PC-9 (cell line): ENCODE measurements at regions not wholly inside any gene's neighbourhood (a gene's known extent, or its start where the extent isn't known, plus 50 kb on each side); places are given as distances from the start of the nearest gene placed in this dataset.

ENCODE experiments used
- BruUV-seq: library from RNA; stranded (reverse); fragments of 400-500 nt; replicated peaks from 2 replicates; lab custom pipeline; 2021; lab: Mats Ljungman, UMichigan
- CTCF ChIA-PET: fragments of 300-600 bp; sonication (Branson Sonifier 250); formaldehyde crosslinking; loops from one replicate; lab custom pipeline; 2022; ENCODE audit warnings: antibody characterized with exemption; lab: Charles Lee
- POLR2A ChIA-PET: fragments of 300-600 bp; sonication (Branson Sonifier 250); formaldehyde crosslinking; loops from one replicate; lab custom pipeline; 2022; ENCODE audit warnings: antibody characterized with exemption; ENCODE audit not compliant: unreplicated experiment; lab: Charles Lee
- DNase-seq, 2 experiments: peaks; one replicate each; pipeline versions ENCODE4 v3.0.0 to v3.0.0-alpha.2; 2015 to 2022; ENCODE audit warnings: mixed read lengths in 1 of 2
- H2AFZ ChIP-seq: fragments of 200-600 bp; sonication (generic); 2 replicates; pipeline ENCODE4 v1.8.1; 2017; ENCODE audit warnings: antibody characterized with exemption
- H3F3A ChIP-seq: fragments of 200-600 bp; sonication (generic); 2 replicates; pipeline ENCODE4 v1.8.1; 2017; ENCODE audit warnings: antibody characterized with exemption, mild to moderate bottlenecking, low read depth; ENCODE audit not compliant: insufficient read depth
- H3K27ac ChIP-seq: fragments of 200-600 bp; sonication (generic); 2 replicates; pipeline ENCODE4 v1.6.1; 2016; ENCODE audit warnings: mixed run types
- H3K27me3 ChIP-seq: fragments of 200-600 bp; sonication (generic); 2 replicates; pipeline ENCODE4 v1.6.1; 2016; ENCODE audit warnings: low read depth, mixed run types; ENCODE audit not compliant: insufficient read depth
- H3K36me3 ChIP-seq: fragments of 200-600 bp; sonication (generic); 2 replicates; pipeline ENCODE4 v1.6.1; 2016; ENCODE audit warnings: low read depth, mixed run types
- H3K4me1 ChIP-seq: fragments of 200-600 bp; sonication (generic); replicated peaks from 2 replicates; pipeline ENCODE4 v1.6.1; 2016; ENCODE audit warnings: mixed run types; ENCODE audit not compliant: insufficient read depth
- H3K4me2 ChIP-seq: fragments of 200-600 bp; sonication (generic); 2 replicates; pipeline ENCODE4 v1.6.1; 2017; ENCODE audit warnings: mixed run types
- H3K4me3 ChIP-seq: fragments of 200-600 bp; sonication (generic); 2 replicates; pipeline ENCODE4 v1.6.1; 2016; ENCODE audit warnings: mixed run types
- H3K79me2 ChIP-seq: fragments of 200-600 bp; sonication (generic); 2 replicates; pipeline ENCODE4 v1.6.1; 2017; ENCODE audit warnings: low read depth, mixed run types
- H3K9me2 ChIP-seq: fragments of 200-600 bp; sonication (generic); 2 replicates; pipeline ENCODE4 v1.8.1; 2017; ENCODE audit warnings: mild to moderate bottlenecking; ENCODE audit not compliant: insufficient read depth
- H3K9me3 ChIP-seq: fragments of 200-600 bp; sonication (generic); 2 replicates; pipeline ENCODE4 v1.8.1; 2016; ENCODE audit warnings: low read depth; ENCODE audit not compliant: insufficient read depth
- H4K20me1 ChIP-seq: fragments of 200-600 bp; sonication (generic); 2 replicates; pipeline ENCODE4 v1.8.1; 2017; ENCODE audit not compliant: insufficient read depth
- EZH2 ChIP-seq: fragments of 200-600 bp; sonication (generic); IDR thresholded peaks from 2 replicates; pipeline ENCODE4 v1.8.0; 2017; ENCODE audit warnings: antibody characterized with exemption, low read depth
- intact Hi-C: fragments of 100-400 bp; cut with micrococcal nuclease; formaldehyde crosslinking; loops from one replicate; pipeline ENCODE4 v1.10.0; 2022; ENCODE audit not compliant: unreplicated experiment
- TF ChIP-seq, protein P1 (sequence below): fragments of 200-600 bp; sonication (generic); conservative IDR thresholded peaks from 2 replicates; pipeline ENCODE4 v1.6.1; 2017; ENCODE audit warnings: mixed run types, antibody characterized with exemption, mild to moderate bottlenecking, moderate library complexity

DNA sequence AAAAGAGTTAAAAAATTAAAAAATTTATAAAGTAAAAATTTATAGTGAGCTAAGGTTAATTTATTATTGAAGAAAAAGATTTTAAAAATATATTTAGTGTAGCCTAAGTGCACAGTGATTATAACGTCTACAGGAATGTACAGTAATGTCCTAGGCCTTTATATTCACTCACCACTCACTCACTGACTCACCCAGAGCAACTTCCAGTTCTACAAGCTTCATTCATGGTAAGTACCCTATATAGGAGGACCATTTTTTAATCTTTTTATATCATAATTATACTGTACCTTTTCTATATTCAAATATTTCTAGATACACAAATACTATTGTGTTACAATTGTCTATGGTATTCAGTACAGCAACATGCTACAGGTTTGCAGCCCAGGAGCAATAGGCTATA lies 1623.2 kb downstream of the RPA4 start:
- DNase-seq = no peak
- CTCF ChIA-PET = no interaction called here
- TF ChIP-seq EZH2 = no peak
- TF ChIP-seq, protein P1, sequence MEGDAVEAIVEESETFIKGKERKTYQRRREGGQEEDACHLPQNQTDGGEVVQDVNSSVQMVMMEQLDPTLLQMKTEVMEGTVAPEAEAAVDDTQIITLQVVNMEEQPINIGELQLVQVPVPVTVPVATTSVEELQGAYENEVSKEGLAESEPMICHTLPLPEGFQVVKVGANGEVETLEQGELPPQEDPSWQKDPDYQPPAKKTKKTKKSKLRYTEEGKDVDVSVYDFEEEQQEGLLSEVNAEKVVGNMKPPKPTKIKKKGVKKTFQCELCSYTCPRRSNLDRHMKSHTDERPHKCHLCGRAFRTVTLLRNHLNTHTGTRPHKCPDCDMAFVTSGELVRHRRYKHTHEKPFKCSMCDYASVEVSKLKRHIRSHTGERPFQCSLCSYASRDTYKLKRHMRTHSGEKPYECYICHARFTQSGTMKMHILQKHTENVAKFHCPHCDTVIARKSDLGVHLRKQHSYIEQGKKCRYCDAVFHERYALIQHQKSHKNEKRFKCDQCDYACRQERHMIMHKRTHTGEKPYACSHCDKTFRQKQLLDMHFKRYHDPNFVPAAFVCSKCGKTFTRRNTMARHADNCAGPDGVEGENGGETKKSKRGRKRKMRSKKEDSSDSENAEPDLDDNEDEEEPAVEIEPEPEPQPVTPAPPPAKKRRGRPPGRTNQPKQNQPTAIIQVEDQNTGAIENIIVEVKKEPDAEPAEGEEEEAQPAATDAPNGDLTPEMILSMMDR = no peak

DNA sequence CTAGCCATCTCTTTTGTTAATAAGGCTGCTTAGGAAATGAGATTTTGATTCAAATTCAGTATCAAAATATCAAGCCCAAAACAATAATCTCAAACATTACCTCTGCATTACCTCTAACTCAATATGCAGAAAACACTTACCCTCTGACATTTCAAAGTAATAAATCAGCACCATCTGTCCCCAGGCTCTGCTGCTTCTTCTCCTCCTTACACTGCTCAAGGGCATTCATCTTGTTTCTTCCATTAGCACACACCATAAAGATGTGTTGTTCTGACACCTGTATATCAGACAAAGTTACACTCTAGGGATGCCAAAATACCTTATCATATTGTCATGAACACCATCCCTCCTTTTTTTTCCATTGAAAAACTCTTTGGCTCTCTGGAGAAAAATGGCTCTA lies 1630.3 kb downstream of the RPA4 start:
- intact Hi-C loops = no loop called here
- no peaks in the 10 kb centered on the region for H3K4me1 ChIP-seq
- CTCF ChIA-PET = no interaction called here
- DNase-seq = no peak
- H3K27ac ChIP-seq = no peak overlapping the region
- H2AFZ ChIP-seq = no peak overlapping the region
- H3K9me3 ChIP-seq = no peaks in the 10 kb centered on the region
- H3K36me3 ChIP-seq = no peaks in the 10 kb centered on the region
- H4K20me1 ChIP-seq = no peaks in the 10 kb centered on the region
- BruUV-seq = no TSS peak
- H3K4me3 ChIP-seq = no peak overlapping the region
- no peaks in the 10 kb centered on the region for H3K9me2 ChIP-seq
- POLR2A ChIA-PET = no interaction called here
- no peaks in the 10 kb centered on the region for H3K27me3 ChIP-seq
- H3F3A ChIP-seq = no peaks in the 10 kb centered on the region
- TF ChIP-seq, protein P1 = no peak
- TF ChIP-seq EZH2 = no peak
- H3K4me2 ChIP-seq = no peak overlapping the region
- H3K79me2 ChIP-seq = no peaks in the 10 kb centered on the region

More for the DNA sequence above, 1623.2 kb downstream of the RPA4 start:
- H3F3A ChIP-seq = no peaks in the 10 kb centered on the region
- no peaks in the 10 kb centered on the region for H3K9me3 ChIP-seq
- no peaks in the 10 kb centered on the region for H3K4me1 ChIP-seq
- no peaks in the 10 kb centered on the region for H4K20me1 ChIP-seq
- POLR2A ChIA-PET = no interaction called here
- no peaks in the 10 kb centered on the region for H3K27me3 ChIP-seq
- no peak overlapping the region for H3K27ac ChIP-seq
- H3K4me3 ChIP-seq = no peak overlapping the region
- no peaks in the 10 kb centered on the region for H3K9me2 ChIP-seq
- no peak overlapping the region for H2AFZ ChIP-seq
- BruUV-seq = no TSS peak
- intact Hi-C loops = no loop called here
- no peak overlapping the region for H3K4me2 ChIP-seq
- H3K36me3 ChIP-seq = no peaks in the 10 kb centered on the region
- H3K79me2 ChIP-seq = no peaks in the 10 kb centered on the region

DNA sequence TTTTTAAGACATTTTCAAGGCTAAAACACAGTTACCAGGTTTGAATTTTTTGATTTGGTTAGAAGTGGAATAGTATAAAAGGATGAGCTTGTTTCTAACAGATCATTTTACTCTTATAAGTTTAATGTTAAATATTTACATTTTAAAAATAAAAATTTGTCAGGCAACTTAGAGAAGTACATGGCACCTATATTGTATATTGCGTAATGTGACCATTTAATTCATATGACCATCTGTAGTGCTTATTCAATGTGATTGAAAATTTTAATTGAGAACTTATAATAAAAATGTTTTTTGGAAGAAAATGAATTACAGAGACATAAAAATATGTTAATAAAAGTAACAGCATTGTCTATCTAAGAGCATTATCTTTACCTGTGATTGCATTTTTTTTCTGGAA lies 1632.4 kb downstream of the RPA4 start:
- H2AFZ ChIP-seq = no peak overlapping the region
- no peaks in the 10 kb centered on the region for H3K79me2 ChIP-seq
- ChIA-PET CTCF (no interaction called here), POLR2A (no interaction called here)
- no peaks in the 10 kb centered on the region for H3K9me2 ChIP-seq
- BruUV-seq = no TSS peak
- no peaks in the 10 kb centered on the region for H4K20me1 ChIP-seq
- TF ChIP-seq EZH2 = no peak
- TF ChIP-seq, protein P1 = no peak
- H3K36me3 ChIP-seq = no peaks in the 10 kb centered on the region
- no peaks in the 10 kb centered on the region for H3K9me3 ChIP-seq
- H3K4me1 ChIP-seq = no peaks in the 10 kb centered on the region
- H3K27me3 ChIP-seq = no peaks in the 10 kb centered on the region
- no peak for DNase-seq
- intact Hi-C loops = no loop called here
- H3K27ac ChIP-seq = no peak overlapping the region
- H3F3A ChIP-seq = no peaks in the 10 kb centered on the region
- no peak overlapping the region for H3K4me2 ChIP-seq
- no peak overlapping the region for H3K4me3 ChIP-seq
